IMR-90 (cell line): ENCODE measurements at regions not wholly inside any gene's neighbourhood (a gene's known extent, or its start where the extent isn't known, plus 50 kb on each side); places are given as distances from the start of the nearest gene placed in this dataset.

Experiments used
- ATAC-seq: fragments of 200-7000 bp; cut with Tn5 transposase; 2 replicates; pipeline ENCODE4 v1.9.1; 2020; ENCODE audit warnings: low read depth, mild to moderate bottlenecking, moderate library complexity
- BruUV-seq: library from RNA; stranded (reverse); fragments of 400-500 nt; replicated peaks from 2 replicates; lab custom pipeline; 2021; lab: Mats Ljungman, UMichigan
- CTCF ChIA-PET: fragments of 300-600 bp; formaldehyde crosslinking; extraction: SDS; loops from one replicate; lab custom pipeline; 2021; ENCODE audit warnings: antibody characterized with exemption; lab: Yijun Ruan, JAX
- POLR2A ChIA-PET: fragments of 300-600 bp; sonication (Branson Sonifier 250); formaldehyde crosslinking; loops from one replicate; lab custom pipeline; 2022; ENCODE audit warnings: antibody characterized with exemption; ENCODE audit not compliant: unreplicated experiment; lab: Charles Lee
- DNase-seq: peaks from one replicate; pipeline ENCODE4 v3.0.0; 2013
- H2AFZ ChIP-seq: replicated peaks from 2 replicates; pipeline ENCODE3; 2013; ENCODE audit warnings: low read length, mild to moderate bottlenecking; ENCODE audit not compliant: poor library complexity
- H2AK5ac ChIP-seq: 2 replicates; pipeline ENCODE4 v1.6.1; 2013; ENCODE audit warnings: low read depth, low read length, inconsistent platforms
- H2AK9ac ChIP-seq: replicated peaks from 2 replicates; pipeline ENCODE3; 2013; ENCODE audit warnings: mild to moderate bottlenecking, low read depth, low read length, moderate library complexity; ENCODE audit not compliant: poor library complexity
- H2BK120ac ChIP-seq: 2 replicates; pipeline ENCODE4 v1.6.1; 2013; ENCODE audit warnings: low read depth, low read length, inconsistent platforms
- H2BK15ac ChIP-seq: 3 replicates; pipeline ENCODE4 v1.6.1; 2013; ENCODE audit warnings: low read depth, low read length, inconsistent platforms
- H2BK20ac ChIP-seq: 2 replicates; pipeline ENCODE4 v1.6.1; 2013; ENCODE audit warnings: low read depth, mild to moderate bottlenecking, inconsistent platforms, low read length, moderate library complexity
- H2BK5ac ChIP-seq: 2 replicates; pipeline ENCODE4 v1.6.1; 2013; ENCODE audit warnings: mild to moderate bottlenecking, low read depth, low read length, inconsistent platforms; ENCODE audit not compliant: poor library complexity, severe bottlenecking
- H3K14ac ChIP-seq: replicated peaks from 2 replicates; pipeline ENCODE4 v1.6.1; 2013; ENCODE audit warnings: low read depth, low read length, inconsistent platforms
- H3K18ac ChIP-seq: 2 replicates; pipeline ENCODE4 v1.6.1; 2013; ENCODE audit warnings: low read depth, low read length, control low read depth
- H3K23ac ChIP-seq: 2 replicates; pipeline ENCODE4 v1.6.1; 2013; ENCODE audit warnings: low read depth, low read length, inconsistent platforms
- H3K27ac ChIP-seq: 2 replicates; pipeline ENCODE4 v1.5.1; 2013; ENCODE audit warnings: mild to moderate bottlenecking, control low read depth, low read length; ENCODE audit not compliant: insufficient read depth
- H3K27me3 ChIP-seq: 2 replicates; pipeline ENCODE4 v1.6.1; 2013; ENCODE audit warnings: low read length; ENCODE audit not compliant: control insufficient read depth, insufficient read depth
- H3K36me3 ChIP-seq: 2 replicates; pipeline ENCODE4 v1.6.1; 2013; ENCODE audit warnings: low read length, mixed read lengths; ENCODE audit not compliant: control insufficient read depth, insufficient read depth
- H3K4ac ChIP-seq: 2 replicates; pipeline ENCODE4 v1.6.1; 2013; ENCODE audit warnings: low read depth, low read length, inconsistent platforms
- H3K4me1 ChIP-seq: 2 replicates; pipeline ENCODE4 v1.6.1; 2013; ENCODE audit warnings: low read length, mixed read lengths; ENCODE audit not compliant: control insufficient read depth, insufficient read depth
- H3K4me2 ChIP-seq: 2 replicates; pipeline ENCODE4 v1.6.1; 2013; ENCODE audit warnings: low read depth, mild to moderate bottlenecking, control low read depth, low read length, moderate library complexity
- H3K4me3 ChIP-seq: 2 replicates; pipeline ENCODE4 v1.5.1; 2013; ENCODE audit warnings: low read depth, mild to moderate bottlenecking, control low read depth, low read length, moderate library complexity; ENCODE audit not compliant: insufficient read depth
- H3K56ac ChIP-seq: 2 replicates; pipeline ENCODE4 v1.6.1; 2013; ENCODE audit warnings: low read length, inconsistent platforms; ENCODE audit not compliant: insufficient read depth; ENCODE audit errors: extremely low read depth
- H3K79me1 ChIP-seq, 2 experiments: 2 replicates each; pipeline ENCODE4 v1.6.1; 2013; ENCODE audit warnings: low read length in 2 of 2, inconsistent platforms in 1 of 2, low read depth in 1 of 2
- H3K9ac ChIP-seq: 2 replicates; pipeline ENCODE4 v1.6.1; 2013; ENCODE audit warnings: low read depth, low read length, control low read depth
- H3K9me1 ChIP-seq: 2 replicates; pipeline ENCODE4 v1.6.1; 2013; ENCODE audit warnings: low read length, inconsistent platforms; ENCODE audit not compliant: insufficient read depth
- H3K9me3 ChIP-seq: 2 replicates; pipeline ENCODE4 v1.6.1; 2013; ENCODE audit warnings: low read length; ENCODE audit not compliant: control insufficient read depth, insufficient read depth
- H4K20me1 ChIP-seq: 2 replicates; pipeline ENCODE4 v1.6.1; 2013; ENCODE audit warnings: low read length, inconsistent platforms; ENCODE audit not compliant: insufficient read depth
- H4K5ac ChIP-seq: 2 replicates; pipeline ENCODE4 v1.6.1; 2013; ENCODE audit warnings: mild to moderate bottlenecking, low read depth, low read length, control low read depth
- H4K8ac ChIP-seq, 2 experiments: 2 replicates each; pipeline ENCODE4 v1.6.1; 2013; ENCODE audit warnings: low read depth in 2 of 2, low read length in 2 of 2, control low read depth in 1 of 2, inconsistent platforms in 1 of 2
- H4K91ac ChIP-seq: 2 replicates; pipeline ENCODE4 v1.6.1; 2013; ENCODE audit warnings: low read depth, low read length, inconsistent platforms; ENCODE audit not compliant: insufficient read depth
- CEBPB ChIP-seq: IDR thresholded peaks from 2 replicates; pipeline ENCODE4 v1.6.1; 2012; ENCODE audit warnings: low read depth, low read length, improper control_type of control experiment
- CHD1 ChIP-seq: IDR thresholded peaks from 2 replicates; pipeline ENCODE4 v1.6.1; 2012; ENCODE audit warnings: low read depth, low read length, improper control_type of control experiment
- FOS ChIP-seq: fragments of 150-350 bp; IDR thresholded peaks from 2 replicates; pipeline ENCODE4 v1.6.1; 2016; ENCODE audit warnings: low read depth, low read length
- MAFK ChIP-seq: IDR thresholded peaks from 2 replicates; pipeline ENCODE4 v1.6.1; 2012; ENCODE audit warnings: low read depth, low read length, improper control_type of control experiment
- MAZ ChIP-seq: IDR thresholded peaks from 2 replicates; pipeline ENCODE4 v1.6.1; 2012; ENCODE audit warnings: low read depth, mild to moderate bottlenecking, low read length, improper control_type of control experiment, moderate library complexity, borderline replicate concordance
- NFE2L2 ChIP-seq: fragments of 150-350 bp; IDR thresholded peaks from 2 replicates; pipeline ENCODE4 v1.6.1; 2016; ENCODE audit warnings: low read depth, mild to moderate bottlenecking, low read length
- RAD21 ChIP-seq: IDR thresholded peaks from 2 replicates; pipeline ENCODE4 v1.6.1; 2012; ENCODE audit warnings: low read length, improper control_type of control experiment
- RFX5 ChIP-seq: IDR thresholded peaks from 2 replicates; pipeline ENCODE4 v1.8.0; 2012; ENCODE audit warnings: low read depth, mild to moderate bottlenecking, low read length, moderate library complexity
- WGBS, 2 experiments: methylation state at CpG; one replicate each; pipeline versions ENCODE4 v1.1.5 to v1.1.7; 2013; ENCODE audit warnings: missing lambda C conversion rate in 2 of 2; ENCODE audit not compliant: insufficient read length in 1 of 2; ENCODE audit errors: extremely low coverage in 2 of 2; 5-methylcytosine and 5-hydroxymethylcytosine counted together
- dilution Hi-C: fragments of 300-500 bp; cut with HindIII; formaldehyde crosslinking; loops from one replicate; pipeline ENCODE4 v1.14.3; 2018; ENCODE audit warnings: low sequenced_read_pairs; ENCODE audit not compliant: unreplicated experiment
- in situ Hi-C: fragments of 300-500 bp; cut with MboI; formaldehyde crosslinking; loops from 3 replicates; pipeline ENCODE4 v1.14.3; 2019; ENCODE audit warnings: low sequenced_read_pairs, inconsistent platforms, mixed read lengths
- intact Hi-C: fragments of 100-400 bp; cut with micrococcal nuclease; formaldehyde crosslinking; loops from 2 replicates; pipeline ENCODE4 v1.10.0; 2022
- TF ChIP-seq, protein P1 (sequence below): fragments of 150-350 bp; IDR thresholded peaks from 2 replicates; pipeline ENCODE4 v1.6.1; 2016; ENCODE audit warnings: low read depth, mild to moderate bottlenecking, low read length, moderate library complexity, borderline replicate concordance
- TF ChIP-seq, protein P2 (sequence below): conservative IDR thresholded peaks from 2 replicates; pipeline ENCODE4 v1.5.1; 2012; ENCODE audit warnings: mild to moderate bottlenecking, low read depth, low read length, improper control_type of control experiment

DNA sequence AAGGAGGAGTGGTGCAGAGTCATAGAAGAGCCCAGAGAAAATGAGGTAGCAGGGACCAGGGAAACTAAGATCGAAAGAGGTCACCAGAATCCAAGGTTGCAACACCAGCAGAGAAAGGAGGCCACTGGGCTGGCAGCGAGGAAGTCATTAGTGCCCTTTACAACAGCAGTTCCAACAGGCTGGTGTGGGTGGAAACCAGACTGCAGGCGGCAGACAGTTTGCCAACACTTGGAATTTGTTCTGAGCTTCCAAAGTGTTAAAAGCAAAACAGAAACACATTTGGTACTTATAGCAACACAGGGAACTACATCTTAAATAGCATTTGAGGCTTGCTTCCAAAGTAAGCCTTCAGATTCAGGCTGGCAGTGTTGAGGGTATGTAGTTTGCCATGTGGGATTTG, 95.2 kb upstream of the PWP1 start:
- intact Hi-C loops = no loop called here
- Histone ChIP-seq H3K4ac (no peak overlapping the region), H3K27me3 (no peaks in the 10 kb centered on the region; the same call in 1 of the 2 replicates), H4K5ac (no peak overlapping the region), H3K4me3 (no peak overlapping the region), H3K14ac (no peak overlapping the region), H2BK5ac (no peak overlapping the region), H3K4me2 (no peak overlapping the region), H2BK20ac (no peak overlapping the region), H3K79me1 (no peaks in the 10 kb centered on the region), H3K4me1 (no peaks in the 10 kb centered on the region; the same call in 1 of the 2 replicates), H2AK9ac (peak overlapping the region; percentile 34), H2BK15ac (no peak overlapping the region), H3K56ac (no peak overlapping the region), H3K36me3 (no peaks in the 10 kb centered on the region), H3K9me3 (peaks cover 2% of the 10 kb centered on the region), H3K18ac (no peak overlapping the region), H4K91ac (no peak overlapping the region), H4K8ac (no peak overlapping the region), H3K9ac (no peak overlapping the region), H3K23ac (no peak overlapping the region), H2AK5ac (no peak overlapping the region), H3K9me1 (no peaks in the 10 kb centered on the region), H2BK120ac (no peak overlapping the region), H4K20me1 (no peaks in the 10 kb centered on the region), H3K27ac (no peak overlapping the region), H2AFZ (no peak overlapping the region)
- 73% methylated on average over 3 of the region's 3 CpGs; no CpG with 5 or more reads in 1 of the 2 experiments for WGBS, 2 experiments
- ChIA-PET CTCF (no interaction called here), POLR2A (no interaction called here)
- TF ChIP-seq RAD21 = no peak
- no peak for TF ChIP-seq MAZ
- TF ChIP-seq CHD1 = no peak
- no peak for TF ChIP-seq FOS
- TF ChIP-seq, protein P1, sequence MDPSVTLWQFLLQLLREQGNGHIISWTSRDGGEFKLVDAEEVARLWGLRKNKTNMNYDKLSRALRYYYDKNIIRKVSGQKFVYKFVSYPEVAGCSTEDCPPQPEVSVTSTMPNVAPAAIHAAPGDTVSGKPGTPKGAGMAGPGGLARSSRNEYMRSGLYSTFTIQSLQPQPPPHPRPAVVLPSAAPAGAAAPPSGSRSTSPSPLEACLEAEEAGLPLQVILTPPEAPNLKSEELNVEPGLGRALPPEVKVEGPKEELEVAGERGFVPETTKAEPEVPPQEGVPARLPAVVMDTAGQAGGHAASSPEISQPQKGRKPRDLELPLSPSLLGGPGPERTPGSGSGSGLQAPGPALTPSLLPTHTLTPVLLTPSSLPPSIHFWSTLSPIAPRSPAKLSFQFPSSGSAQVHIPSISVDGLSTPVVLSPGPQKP = no peak
- TF ChIP-seq RFX5 = no peak
- TF ChIP-seq CEBPB = no peak
- TF ChIP-seq NFE2L2 = no peak
- TF ChIP-seq, protein P2, sequence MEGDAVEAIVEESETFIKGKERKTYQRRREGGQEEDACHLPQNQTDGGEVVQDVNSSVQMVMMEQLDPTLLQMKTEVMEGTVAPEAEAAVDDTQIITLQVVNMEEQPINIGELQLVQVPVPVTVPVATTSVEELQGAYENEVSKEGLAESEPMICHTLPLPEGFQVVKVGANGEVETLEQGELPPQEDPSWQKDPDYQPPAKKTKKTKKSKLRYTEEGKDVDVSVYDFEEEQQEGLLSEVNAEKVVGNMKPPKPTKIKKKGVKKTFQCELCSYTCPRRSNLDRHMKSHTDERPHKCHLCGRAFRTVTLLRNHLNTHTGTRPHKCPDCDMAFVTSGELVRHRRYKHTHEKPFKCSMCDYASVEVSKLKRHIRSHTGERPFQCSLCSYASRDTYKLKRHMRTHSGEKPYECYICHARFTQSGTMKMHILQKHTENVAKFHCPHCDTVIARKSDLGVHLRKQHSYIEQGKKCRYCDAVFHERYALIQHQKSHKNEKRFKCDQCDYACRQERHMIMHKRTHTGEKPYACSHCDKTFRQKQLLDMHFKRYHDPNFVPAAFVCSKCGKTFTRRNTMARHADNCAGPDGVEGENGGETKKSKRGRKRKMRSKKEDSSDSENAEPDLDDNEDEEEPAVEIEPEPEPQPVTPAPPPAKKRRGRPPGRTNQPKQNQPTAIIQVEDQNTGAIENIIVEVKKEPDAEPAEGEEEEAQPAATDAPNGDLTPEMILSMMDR = no peak
- TF ChIP-seq MAFK = no peak
- in situ Hi-C loops = no loop called here
- dilution Hi-C loops = no loop called here
- BruUV-seq = no TSS peak
- DNase-seq = no peak
- ATAC-seq = no peak
